HG03521 (cell line): ENCODE measurements at regions not wholly inside any gene's neighbourhood (a gene's known extent, or its start where the extent isn't known, plus 50 kb on each side); places are given as distances from the start of the nearest gene placed in this dataset.

Experiments
- ATAC-seq: cut with Tn5 transposase; IDR thresholded peaks from one replicate; pipeline ENCODE4 v1.9.1; 2021; ENCODE audit warnings: mild to moderate bottlenecking, moderate library complexity; ENCODE audit not compliant: unreplicated experiment

DNA sequence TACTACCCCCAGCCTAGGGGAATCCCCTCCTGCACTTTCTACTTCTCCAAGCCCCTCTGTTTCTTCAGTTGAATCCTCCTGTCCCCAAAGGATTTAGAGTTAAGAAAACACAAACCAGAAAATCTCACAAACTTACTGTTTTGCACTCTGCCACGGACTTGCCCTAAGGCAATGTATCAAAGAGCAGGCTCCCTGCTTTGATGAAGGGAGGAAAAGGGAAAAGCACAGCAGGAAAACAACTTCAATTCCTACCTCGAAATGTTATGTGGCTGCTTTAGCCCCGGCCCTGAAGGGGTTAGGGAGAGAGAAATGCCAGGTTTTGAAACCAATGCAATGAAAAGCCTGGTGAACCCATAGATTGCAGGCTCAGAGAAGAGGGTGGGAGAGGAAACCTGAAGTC, 254.7 kb downstream of the MAN2A1 start:
- ATAC-seq = no peak

GRCh38 chr5:109945097-109945678, 255.5 kb downstream of the MAN2A1 start:
- ATAC-seq = peak; percentile 58

- ATAC-seq = no peak
Observed at GRCh38 chr5:109945723-109946480, 256.2 kb downstream of the MAN2A1 start.

DNA sequence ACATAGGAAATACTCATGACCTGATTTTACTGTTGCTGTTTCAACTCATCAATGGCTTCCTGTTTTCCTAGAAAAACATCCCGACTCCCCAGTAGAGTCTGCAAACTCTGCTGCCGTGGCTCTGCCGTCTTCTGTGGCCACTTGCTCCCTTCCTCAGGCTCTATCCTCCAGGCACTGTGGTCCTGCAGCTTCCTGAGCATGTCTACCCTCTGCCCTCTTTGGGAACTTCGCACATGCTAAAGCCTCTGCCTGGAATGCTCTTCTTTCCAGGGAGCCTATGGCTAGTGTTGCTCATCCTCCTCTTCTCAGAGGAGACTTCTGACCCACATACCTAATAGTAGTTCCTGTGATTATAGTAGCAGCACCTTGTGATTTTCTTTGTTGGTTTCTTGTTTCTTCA, 256.9 kb downstream of the MAN2A1 start:
- ATAC-seq = no peak

- no peak for ATAC-seq
Observed at GRCh38 chr5:109947667-109948066, 257.9 kb downstream of the MAN2A1 start.

GRCh38 chr5:109950634-109951033, 260.9 kb downstream of the MAN2A1 start:
- ATAC-seq = no peak

DNA sequence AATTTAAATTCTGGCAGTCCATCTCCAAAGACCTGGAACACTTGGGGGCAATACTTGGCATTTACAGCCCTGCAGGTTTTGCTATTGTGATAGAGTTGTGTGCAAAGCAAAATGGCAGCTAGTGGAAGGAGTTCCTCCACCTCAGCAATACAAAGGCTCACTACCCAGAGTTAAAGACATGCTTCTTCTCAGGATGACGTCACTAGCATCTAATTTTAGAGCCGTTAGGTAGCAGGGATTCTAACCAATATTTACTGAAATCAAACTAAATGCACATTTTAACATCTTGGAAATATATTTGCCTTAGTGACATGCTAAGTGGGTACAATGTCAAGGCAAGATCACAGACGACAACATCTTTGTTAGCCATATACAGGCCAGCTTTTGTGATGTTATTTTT, 261.6 kb downstream of the MAN2A1 start:
- no peak for ATAC-seq

DNA sequence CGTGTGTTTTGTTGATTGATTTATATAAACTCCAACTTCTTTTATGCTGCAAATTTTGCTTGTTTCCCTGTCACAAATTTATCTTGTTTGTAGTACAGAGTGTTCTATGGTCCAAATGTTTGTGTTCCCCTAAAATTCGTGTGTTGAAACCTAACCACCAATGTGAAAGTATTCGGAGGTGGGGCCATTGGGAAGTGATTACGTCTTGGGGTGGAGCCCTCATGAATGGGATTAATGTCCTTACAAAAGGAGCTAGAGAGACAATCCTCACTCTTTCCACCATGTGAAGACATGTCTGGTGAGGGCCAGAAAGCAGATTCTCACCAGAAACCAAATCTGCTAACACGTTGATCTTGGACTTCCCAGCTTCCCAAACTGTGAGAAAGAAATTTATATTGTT, 262.0 kb downstream of the MAN2A1 start:
- no peak for ATAC-seq

DNA sequence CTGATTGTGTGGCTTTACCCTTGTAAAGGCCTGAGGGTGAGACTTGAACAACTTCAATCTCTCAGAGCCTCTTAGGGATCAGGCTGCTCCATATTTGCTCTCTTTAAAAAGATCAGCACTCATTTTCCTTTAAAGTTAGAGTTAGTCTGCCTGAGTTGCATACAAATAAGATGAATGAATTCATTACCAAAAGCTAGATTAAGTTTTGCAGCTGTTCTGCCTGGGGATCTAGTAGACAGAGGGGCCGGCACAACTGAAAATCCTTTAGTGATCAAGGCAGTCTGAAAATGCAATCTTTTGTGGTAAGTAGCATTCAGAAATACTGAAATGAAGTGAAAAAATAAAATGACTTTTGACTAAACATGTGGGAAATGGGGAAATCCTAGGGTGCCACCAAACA, 264.0 kb downstream of the MAN2A1 start:
- ATAC-seq = no peak

GRCh38 chr5:109956884-109957283, 267.2 kb downstream of the MAN2A1 start:
- no peak for ATAC-seq

DNA sequence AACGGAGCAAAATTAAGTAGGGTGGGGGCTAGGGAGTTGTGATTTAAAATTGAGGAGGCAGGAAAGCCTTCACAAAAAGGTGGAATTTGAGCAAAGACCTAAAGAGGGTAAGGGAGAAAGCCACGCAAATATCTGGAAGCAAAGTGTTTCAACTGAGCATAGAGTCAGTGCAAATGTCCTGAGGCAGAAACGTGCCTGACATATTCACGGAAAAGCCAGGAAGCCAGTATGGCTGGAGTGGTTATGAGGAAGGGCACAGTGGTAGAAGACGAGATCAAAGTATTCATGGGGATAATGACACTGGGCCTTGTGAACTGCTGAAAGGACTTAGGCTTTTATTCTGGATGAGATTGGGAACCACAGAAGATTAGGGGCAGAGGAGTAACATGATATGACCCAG, 268.4 kb downstream of the MAN2A1 start:
- ATAC-seq = no peak

DNA sequence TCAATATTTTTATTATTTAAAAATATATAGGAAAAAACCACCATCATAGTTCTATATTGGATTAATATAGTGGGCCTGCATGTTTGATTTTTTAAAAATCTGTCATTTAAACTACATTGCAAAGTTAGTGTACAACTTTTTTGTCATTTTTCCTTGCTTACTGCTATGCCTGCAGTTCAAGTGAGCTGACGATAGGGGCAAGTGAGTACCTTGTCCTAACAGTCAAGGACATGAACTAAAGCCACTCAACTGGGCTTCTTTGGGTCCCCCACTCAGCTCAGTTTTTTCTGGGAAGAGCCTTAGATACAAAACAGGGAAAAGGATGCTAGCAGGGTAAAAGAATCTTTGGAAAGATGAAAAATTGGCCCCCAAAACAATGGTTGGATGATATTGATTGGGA, 269.9 kb downstream of the MAN2A1 start:
- no peak for ATAC-seq

DNA sequence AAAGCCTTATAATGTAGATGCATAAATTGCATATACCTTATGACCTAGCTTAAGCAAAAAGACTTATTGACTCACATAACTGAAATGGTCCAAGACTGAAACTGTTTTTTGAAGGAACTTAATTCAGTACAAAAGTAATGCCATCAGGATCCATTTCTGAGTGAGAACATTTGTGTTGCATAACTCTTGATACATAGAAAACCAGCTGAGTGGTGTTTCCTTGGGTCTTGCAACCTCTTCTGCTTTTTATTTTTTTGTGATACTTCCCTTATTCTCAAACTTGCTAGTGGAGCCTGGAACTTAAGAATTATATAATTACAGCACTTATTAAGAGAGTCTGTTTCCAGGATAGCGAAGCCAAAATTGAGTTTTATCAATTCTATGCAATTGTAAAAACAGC, 272.0 kb downstream of the MAN2A1 start:
- ATAC-seq = no peak

- ATAC-seq = no peak
Observed at GRCh38 chr5:109962882-109963603, 273.3 kb downstream of the MAN2A1 start.

GRCh38 chr5:109964136-109964535, 274.4 kb downstream of the MAN2A1 start:
- no peak for ATAC-seq

DNA sequence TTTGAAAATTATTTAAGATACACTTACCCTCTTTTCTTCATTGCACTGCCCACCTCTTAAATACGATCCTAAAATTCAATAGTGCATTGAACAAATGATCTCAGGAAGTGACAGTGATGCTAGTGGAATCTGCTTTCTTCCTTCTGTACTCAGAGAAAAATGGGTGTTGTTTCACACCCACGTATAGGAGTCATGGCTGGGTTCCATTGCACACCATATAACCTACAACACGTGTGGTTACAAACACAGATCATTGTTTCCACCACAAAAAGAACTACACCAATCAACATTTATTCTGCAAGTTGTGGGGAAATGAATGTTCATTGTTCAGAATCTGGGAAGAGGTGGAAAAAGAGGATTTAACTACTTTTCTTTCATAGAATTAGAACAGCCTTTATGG, 275.9 kb downstream of the MAN2A1 start:
- no peak for ATAC-seq

GRCh38 chr5:109971968-109972367, 282.2 kb downstream of the MAN2A1 start:
- no peak for ATAC-seq

DNA sequence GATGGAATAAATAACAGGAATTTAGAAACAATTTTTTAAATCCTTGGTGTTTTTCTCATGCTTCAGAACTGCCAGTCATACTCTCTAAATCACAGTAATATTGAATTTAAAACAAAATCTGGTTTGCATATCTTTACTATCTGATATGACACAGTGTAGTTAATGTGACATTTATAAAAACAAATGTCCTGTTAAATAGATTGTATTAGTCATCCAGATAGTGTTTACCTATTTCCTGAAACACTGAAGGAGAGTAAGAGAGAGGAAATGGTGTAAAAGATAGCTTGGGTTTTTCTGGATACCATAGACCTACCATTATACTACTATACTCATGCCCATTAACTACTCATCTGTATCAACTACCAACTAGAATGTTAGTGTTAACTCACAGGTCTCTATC, 292.3 kb downstream of the MAN2A1 start:
- ATAC-seq = no peak

- ATAC-seq = no peak
Observed at GRCh38 chr5:109982966-109983534, 293.3 kb downstream of the MAN2A1 start.

- ATAC-seq = no peak
Observed at GRCh38 chr5:109986726-109987125, 297.0 kb downstream of the MAN2A1 start.

GRCh38 chr5:109987355-109987754, 297.6 kb downstream of the MAN2A1 start:
- no peak for ATAC-seq

DNA sequence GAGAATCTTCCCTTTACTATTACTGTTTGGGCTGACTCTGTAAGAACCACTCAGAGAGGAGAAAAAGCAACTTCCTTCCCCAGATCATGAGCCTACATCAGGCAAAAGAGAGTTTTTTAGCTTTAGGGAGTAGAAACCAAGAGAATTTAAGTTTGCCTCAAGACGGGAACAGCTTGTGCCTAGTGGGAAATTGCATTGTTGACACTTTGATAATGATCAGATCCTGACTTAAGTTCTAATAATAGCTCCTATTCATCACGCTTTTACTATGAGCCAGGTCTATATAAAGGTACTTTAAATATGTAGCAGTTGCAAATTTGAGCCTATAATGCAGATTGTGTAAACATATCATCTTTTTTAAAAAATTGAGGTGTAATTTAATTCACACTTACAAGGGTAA, 298.2 kb downstream of the MAN2A1 start:
- ATAC-seq = no peak
